ENCODE measurements at regions not wholly inside any gene's neighbourhood (a gene's known extent, or its start where the extent isn't known, plus 50 kb on each side); places are given as distances from the start of the nearest gene placed in this dataset.

DNA sequence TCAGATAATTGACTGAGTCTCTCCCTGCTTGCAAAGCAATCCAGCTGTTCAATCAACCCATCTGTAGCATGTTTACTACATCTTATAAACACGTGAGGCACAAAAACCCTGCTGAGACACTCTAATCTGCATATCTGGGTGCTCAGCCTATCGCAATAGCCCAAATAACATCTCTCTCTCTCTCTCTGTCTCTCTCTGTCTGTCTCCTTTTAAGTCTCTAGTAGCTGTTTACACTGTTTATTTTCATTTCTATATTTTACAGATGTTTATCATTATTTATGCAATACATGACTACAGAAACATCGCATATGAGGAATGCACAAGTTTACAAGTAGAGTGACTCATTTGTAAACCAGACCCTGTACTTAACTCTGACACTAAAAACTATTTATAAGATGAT is 422.1 kb upstream of the DSEL start:
- H3F3A ChIP-seq (ENCODE audit: insufficient read depth, low read length), result no peaks in the 10 kb centered on the region
- no peaks in the 10 kb centered on the region for H3K9me2 ChIP-seq (ENCODE audit: low read depth, low read length)
- no peak overlapping the region for H3K27ac ChIP-seq (ENCODE audit: low read depth, low read length, poor library complexity, severe bottlenecking)
- TF ChIP-seq EZH2 (IDR thresholded peaks at IDR 0.05; ENCODE audit: borderline replicate concordance, low read length), result no peak
- TF ChIP-seq, protein P1, sequence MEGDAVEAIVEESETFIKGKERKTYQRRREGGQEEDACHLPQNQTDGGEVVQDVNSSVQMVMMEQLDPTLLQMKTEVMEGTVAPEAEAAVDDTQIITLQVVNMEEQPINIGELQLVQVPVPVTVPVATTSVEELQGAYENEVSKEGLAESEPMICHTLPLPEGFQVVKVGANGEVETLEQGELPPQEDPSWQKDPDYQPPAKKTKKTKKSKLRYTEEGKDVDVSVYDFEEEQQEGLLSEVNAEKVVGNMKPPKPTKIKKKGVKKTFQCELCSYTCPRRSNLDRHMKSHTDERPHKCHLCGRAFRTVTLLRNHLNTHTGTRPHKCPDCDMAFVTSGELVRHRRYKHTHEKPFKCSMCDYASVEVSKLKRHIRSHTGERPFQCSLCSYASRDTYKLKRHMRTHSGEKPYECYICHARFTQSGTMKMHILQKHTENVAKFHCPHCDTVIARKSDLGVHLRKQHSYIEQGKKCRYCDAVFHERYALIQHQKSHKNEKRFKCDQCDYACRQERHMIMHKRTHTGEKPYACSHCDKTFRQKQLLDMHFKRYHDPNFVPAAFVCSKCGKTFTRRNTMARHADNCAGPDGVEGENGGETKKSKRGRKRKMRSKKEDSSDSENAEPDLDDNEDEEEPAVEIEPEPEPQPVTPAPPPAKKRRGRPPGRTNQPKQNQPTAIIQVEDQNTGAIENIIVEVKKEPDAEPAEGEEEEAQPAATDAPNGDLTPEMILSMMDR (IDR thresholded peaks at IDR 0.05; ENCODE audit: low read length), result no peak
- no peaks in the 10 kb centered on the region for H3K9me3 ChIP-seq (ENCODE audit: low read length)
- H2AFZ ChIP-seq (ENCODE audit: low read length), result no peak overlapping the region
- H4K20me1 ChIP-seq (ENCODE audit: insufficient read depth, low read length), result no peaks in the 10 kb centered on the region
- no peak overlapping the region for H3K4me3 ChIP-seq (ENCODE audit: low read depth, low read length, poor library complexity, severe bottlenecking)
- no peaks in the 10 kb centered on the region for H3K36me3 ChIP-seq (ENCODE audit: insufficient read depth, low read length)
- H3K4me2 ChIP-seq (ENCODE audit: low read length), result no peak overlapping the region
- H3K9ac ChIP-seq (ENCODE audit: low read length), result no peak overlapping the region
- no peaks in the 10 kb centered on the region for H3K4me1 ChIP-seq (ENCODE audit: insufficient read depth, low read length, severe bottlenecking)
- H3K27me3 ChIP-seq (ENCODE audit: insufficient read depth, low read length), result no peaks in the 10 kb centered on the region
- H3K79me2 ChIP-seq (ENCODE audit: insufficient read depth, low read length), result no peaks in the 10 kb centered on the region

- Histone ChIP-seq H3K27me3 (ENCODE audit: insufficient read depth, low read length) (no peaks in the 10 kb centered on the region), H3K27ac (ENCODE audit: low read depth, low read length, poor library complexity, severe bottlenecking) (no peak overlapping the region), H3K9me2 (ENCODE audit: low read depth, low read length) (no peaks in the 10 kb centered on the region), H3K36me3 (ENCODE audit: insufficient read depth, low read length) (no peaks in the 10 kb centered on the region), H3K79me2 (ENCODE audit: insufficient read depth, low read length) (no peaks in the 10 kb centered on the region), H3F3A (ENCODE audit: insufficient read depth, low read length) (no peaks in the 10 kb centered on the region), H3K4me3 (ENCODE audit: low read depth, low read length, poor library complexity, severe bottlenecking) (no peak overlapping the region), H3K9me3 (ENCODE audit: low read length) (no peaks in the 10 kb centered on the region), H2AFZ (ENCODE audit: low read length) (no peak overlapping the region), H3K4me2 (ENCODE audit: low read length) (no peak overlapping the region), H3K4me1 (ENCODE audit: insufficient read depth, low read length, severe bottlenecking) (no peaks in the 10 kb centered on the region), H4K20me1 (ENCODE audit: insufficient read depth, low read length) (no peaks in the 10 kb centered on the region), H3K9ac (ENCODE audit: low read length) (no peak overlapping the region)
- TF ChIP-seq EZH2 (IDR thresholded peaks at IDR 0.05; ENCODE audit: borderline replicate concordance, low read length), result no peak
- TF ChIP-seq, protein P1 (IDR thresholded peaks at IDR 0.05; ENCODE audit: low read length), result no peak
Observed at GRCh38 chr18:67935638-67936037, 419.1 kb upstream of the DSEL start.

GRCh38 chr18:67933271-67933670 is 416.8 kb upstream of the DSEL start:
- H3K27ac ChIP-seq (ENCODE audit: low read depth, low read length, poor library complexity, severe bottlenecking), result no peak overlapping the region
- no peaks in the 10 kb centered on the region for H3F3A ChIP-seq (ENCODE audit: insufficient read depth, low read length)
- no peaks in the 10 kb centered on the region for H3K36me3 ChIP-seq (ENCODE audit: insufficient read depth, low read length)
- no peak overlapping the region for H2AFZ ChIP-seq (ENCODE audit: low read length)
- no peaks in the 10 kb centered on the region for H3K79me2 ChIP-seq (ENCODE audit: insufficient read depth, low read length)
- no peak for TF ChIP-seq EZH2 (IDR thresholded peaks at IDR 0.05; ENCODE audit: borderline replicate concordance, low read length)
- TF ChIP-seq, protein P1 (IDR thresholded peaks at IDR 0.05; ENCODE audit: low read length), result no peak
- no peaks in the 10 kb centered on the region for H3K9me2 ChIP-seq (ENCODE audit: low read depth, low read length)
- no peaks in the 10 kb centered on the region for H3K4me1 ChIP-seq (ENCODE audit: insufficient read depth, low read length, severe bottlenecking)
- H3K9me3 ChIP-seq (ENCODE audit: low read length), result no peaks in the 10 kb centered on the region
- H3K27me3 ChIP-seq (ENCODE audit: insufficient read depth, low read length), result no peaks in the 10 kb centered on the region
- no peak overlapping the region for H3K4me2 ChIP-seq (ENCODE audit: low read length)
- no peaks in the 10 kb centered on the region for H4K20me1 ChIP-seq (ENCODE audit: insufficient read depth, low read length)
- H3K4me3 ChIP-seq (ENCODE audit: low read depth, low read length, poor library complexity, severe bottlenecking), result no peak overlapping the region
- no peak overlapping the region for H3K9ac ChIP-seq (ENCODE audit: low read length)

Measured in OCI-LY1 (cell line).